GM23338 (cell line): ENCODE measurements at regions not wholly inside any gene's neighbourhood (a gene's known extent, or its start where the extent isn't known, plus 50 kb on each side); places are given as distances from the start of the nearest gene placed in this dataset.

Source experiments
- CREB1 ChIP-seq: fragments of 250-450 bp; sonication (Bioruptor Pico); IDR thresholded peaks from 2 replicates; pipeline ENCODE4 v1.5.0; 2020; ENCODE audit warnings: low read depth, mild to moderate bottlenecking, moderate library complexity
- CTCF ChIP-seq, 2 experiments: fragments of 200-600 bp in 1 of 2; sonication (generic) in 1 of 2; conservative IDR thresholded peaks; 2 replicates each; pipeline versions ENCODE4 v1.5.1 to v1.6.1; 2016 to 2017; ENCODE audit warnings: antibody characterized with exemption in 2 of 2, low read depth in 2 of 2, mild to moderate bottlenecking in 2 of 2, moderate library complexity in 1 of 2
- EZH2 ChIP-seq: fragments of 200-600 bp; sonication (generic); IDR thresholded peaks from one replicate; pipeline ENCODE4 v1.8.0; 2017; ENCODE audit warnings: antibody characterized with exemption, mild to moderate bottlenecking, low read depth; ENCODE audit not compliant: unreplicated experiment
- POLR2AphosphoS5 ChIP-seq: IDR thresholded peaks from 2 replicates; pipeline ENCODE4 v1.6.1; 2016; ENCODE audit warnings: antibody characterized with exemption, low read depth

- TF ChIP-seq CREB1 (CRISPR knock-in tag) (no peak), EZH2 (no peak), CTCF (conservative IDR thresholded peaks at IDR 0.05; ENCODE audit: low read depth in 2 of 2) (no peak), POLR2AphosphoS5 (no peak)
Observed at GRCh38 chr2:185241556-185241955, 497.0 kb upstream of the FSIP2 start.
